ENCODE measurements at regions not wholly inside any gene's neighbourhood (a gene's known extent, or its start where the extent isn't known, plus 50 kb on each side); places are given as distances from the start of the nearest gene placed in this dataset.
"Not testable (repeated sequence)": the region's sequence is repeated elsewhere in the genome, so short reads cannot be mapped to it uniquely, and the experiment has no call there.

GRCh38 chr1:146511047-146511777 lies 282.4 kb upstream of the NOTCH2NLA start:
- H3K27ac ChIP-seq (ENCODE audit: low read depth in 2 of 2, low read length in 2 of 2); DNase-seq; H3K36me3 ChIP-seq (ENCODE audit: control insufficient read depth in 2 of 3, insufficient read depth in 3 of 3, low read length in 3 of 3); H3K9me3 ChIP-seq (ENCODE audit: control insufficient read depth in 2 of 3, insufficient read depth in 1 of 3, low read length in 3 of 3); H3K9ac ChIP-seq (ENCODE audit: low read length in 3 of 3); H3K27me3 ChIP-seq (ENCODE audit: control insufficient read depth, insufficient read depth, low read length); H3K4me1 ChIP-seq (ENCODE audit: control insufficient read depth in 2 of 3, insufficient read depth in 2 of 3, low read depth in 1 of 3, low read length in 3 of 3); FAIRE-seq; intact Hi-C loops (cut with DNase I); H3K4me3 ChIP-seq (ENCODE audit: low read length in 3 of 3): not testable (repeated sequence)

GRCh38 chr1:146510248-146510983 lies 281.6 kb upstream of the NOTCH2NLA start:
- H3K36me3 ChIP-seq (ENCODE audit: control insufficient read depth in 2 of 3, insufficient read depth in 3 of 3, low read length in 3 of 3); H3K4me1 ChIP-seq (ENCODE audit: control insufficient read depth in 2 of 3, insufficient read depth in 2 of 3, low read depth in 1 of 3, low read length in 3 of 3); H3K4me3 ChIP-seq (ENCODE audit: low read length in 3 of 3); H3K9me3 ChIP-seq (ENCODE audit: control insufficient read depth in 2 of 3, insufficient read depth in 1 of 3, low read length in 3 of 3); H3K27me3 ChIP-seq (ENCODE audit: control insufficient read depth, insufficient read depth, low read length); H3K9ac ChIP-seq (ENCODE audit: low read length in 3 of 3); FAIRE-seq; intact Hi-C loops (cut with DNase I); DNase-seq; H3K27ac ChIP-seq (ENCODE audit: low read depth in 2 of 2, low read length in 2 of 2): not testable (repeated sequence)

GRCh38 chr1:146504121-146504520 lies 275.3 kb upstream of the NOTCH2NLA start:
- H3K4me3 ChIP-seq (ENCODE audit: low read length in 3 of 3); H3K9me3 ChIP-seq (ENCODE audit: control insufficient read depth in 2 of 3, insufficient read depth in 1 of 3, low read length in 3 of 3); H3K4me1 ChIP-seq (ENCODE audit: control insufficient read depth in 2 of 3, insufficient read depth in 2 of 3, low read depth in 1 of 3, low read length in 3 of 3); H3K27ac ChIP-seq (ENCODE audit: low read depth in 2 of 2, low read length in 2 of 2); H3K9ac ChIP-seq (ENCODE audit: low read length in 3 of 3); intact Hi-C loops (cut with DNase I); FAIRE-seq; H3K27me3 ChIP-seq (ENCODE audit: control insufficient read depth, insufficient read depth, low read length); DNase-seq; H3K36me3 ChIP-seq (ENCODE audit: control insufficient read depth in 2 of 3, insufficient read depth in 3 of 3, low read length in 3 of 3): not testable (repeated sequence)

- H3K4me3 ChIP-seq (ENCODE audit: low read length in 3 of 3); H3K9me3 ChIP-seq (ENCODE audit: control insufficient read depth in 2 of 3, insufficient read depth in 1 of 3, low read length in 3 of 3); H3K27ac ChIP-seq (ENCODE audit: low read depth in 2 of 2, low read length in 2 of 2); H3K4me1 ChIP-seq (ENCODE audit: control insufficient read depth in 2 of 3, insufficient read depth in 2 of 3, low read depth in 1 of 3, low read length in 3 of 3); H3K27me3 ChIP-seq (ENCODE audit: control insufficient read depth, insufficient read depth, low read length); DNase-seq; FAIRE-seq; intact Hi-C loops (cut with DNase I); H3K9ac ChIP-seq (ENCODE audit: low read length in 3 of 3); H3K36me3 ChIP-seq (ENCODE audit: control insufficient read depth in 2 of 3, insufficient read depth in 3 of 3, low read length in 3 of 3): not testable (repeated sequence)
Observed at GRCh38 chr1:146487555-146487954, 258.7 kb upstream of the NOTCH2NLA start.

GRCh38 chr1:146487155-146487554 lies 258.3 kb upstream of the NOTCH2NLA start:
- intact Hi-C loops (cut with DNase I); H3K9me3 ChIP-seq (ENCODE audit: control insufficient read depth in 2 of 3, insufficient read depth in 1 of 3, low read length in 3 of 3); H3K36me3 ChIP-seq (ENCODE audit: control insufficient read depth in 2 of 3, insufficient read depth in 3 of 3, low read length in 3 of 3); FAIRE-seq; H3K9ac ChIP-seq (ENCODE audit: low read length in 3 of 3); H3K27me3 ChIP-seq (ENCODE audit: control insufficient read depth, insufficient read depth, low read length); H3K27ac ChIP-seq (ENCODE audit: low read depth in 2 of 2, low read length in 2 of 2); H3K4me1 ChIP-seq (ENCODE audit: control insufficient read depth in 2 of 3, insufficient read depth in 2 of 3, low read depth in 1 of 3, low read length in 3 of 3); H3K4me3 ChIP-seq (ENCODE audit: low read length in 3 of 3): not testable (repeated sequence)
- peak in 1 of 5 donors; percentile 51 for DNase-seq

GRCh38 chr1:146486300-146487014 lies 257.6 kb upstream of the NOTCH2NLA start:
- H3K4me1 ChIP-seq (ENCODE audit: control insufficient read depth in 2 of 3, insufficient read depth in 2 of 3, low read depth in 1 of 3, low read length in 3 of 3); H3K9ac ChIP-seq (ENCODE audit: low read length in 3 of 3); intact Hi-C loops (cut with DNase I); FAIRE-seq; H3K9me3 ChIP-seq (ENCODE audit: control insufficient read depth in 2 of 3, insufficient read depth in 1 of 3, low read length in 3 of 3); H3K27ac ChIP-seq (ENCODE audit: low read depth in 2 of 2, low read length in 2 of 2); H3K27me3 ChIP-seq (ENCODE audit: control insufficient read depth, insufficient read depth, low read length); H3K36me3 ChIP-seq (ENCODE audit: control insufficient read depth in 2 of 3, insufficient read depth in 3 of 3, low read length in 3 of 3): not testable (repeated sequence)
- peak; percentile 43 to 79 (median 67) for DNase-seq
- H3K4me3 ChIP-seq (ENCODE audit: low read length in 3 of 3) = peak overlapping the region; percentile 31 to 39 (median 34)

- intact Hi-C loops (cut with DNase I); H3K4me3 ChIP-seq (ENCODE audit: low read length in 3 of 3); H3K9ac ChIP-seq (ENCODE audit: low read length in 3 of 3); H3K27ac ChIP-seq (ENCODE audit: low read depth in 2 of 2, low read length in 2 of 2); FAIRE-seq; H3K9me3 ChIP-seq (ENCODE audit: control insufficient read depth in 2 of 3, insufficient read depth in 1 of 3, low read length in 3 of 3); H3K27me3 ChIP-seq (ENCODE audit: control insufficient read depth, insufficient read depth, low read length); H3K36me3 ChIP-seq (ENCODE audit: control insufficient read depth in 2 of 3, insufficient read depth in 3 of 3, low read length in 3 of 3); H3K4me1 ChIP-seq (ENCODE audit: control insufficient read depth in 2 of 3, insufficient read depth in 2 of 3, low read depth in 1 of 3, low read length in 3 of 3); DNase-seq: not testable (repeated sequence)
Observed at GRCh38 chr1:146484195-146484594, 255.4 kb upstream of the NOTCH2NLA start.

GRCh38 chr1:146479188-146479587 lies 250.4 kb upstream of the NOTCH2NLA start:
- H3K4me3 ChIP-seq (ENCODE audit: low read length in 3 of 3); H3K36me3 ChIP-seq (ENCODE audit: control insufficient read depth in 2 of 3, insufficient read depth in 3 of 3, low read length in 3 of 3); FAIRE-seq; intact Hi-C loops (cut with DNase I); H3K27me3 ChIP-seq (ENCODE audit: control insufficient read depth, insufficient read depth, low read length); H3K9me3 ChIP-seq (ENCODE audit: control insufficient read depth in 2 of 3, insufficient read depth in 1 of 3, low read length in 3 of 3); H3K9ac ChIP-seq (ENCODE audit: low read length in 3 of 3); H3K27ac ChIP-seq (ENCODE audit: low read depth in 2 of 2, low read length in 2 of 2); H3K4me1 ChIP-seq (ENCODE audit: control insufficient read depth in 2 of 3, insufficient read depth in 2 of 3, low read depth in 1 of 3, low read length in 3 of 3); DNase-seq: not testable (repeated sequence)
